Activated naive CD8-positive, alpha-beta T cell treated with anti-CD3 and anti-CD28 coated beads, Interleukin-2, amount 10 ng/mL, durations not matched to agents 7 days and 5 days (primary cell): ENCODE measurements at regions not wholly inside any gene's neighbourhood (a gene's known extent, or its start where the extent isn't known, plus 50 kb on each side); places are given as distances from the start of the nearest gene placed in this dataset.

Experiments
- ATAC-seq: fragments of 150-1000 bp; cut with Tn5 transposase; one replicate; pipeline ENCODE4 v1.10.0; 2021; ENCODE audit warnings: low read depth, moderate library complexity
- POLR2A ChIA-PET: fragments of 350-600 bp; sonication (Branson Sonifier 250); formaldehyde crosslinking; loops from one replicate; lab custom pipeline; 2021; ENCODE audit warnings: antibody characterized with exemption; lab: Charles Lee
- DNase-seq: peaks from one replicate; pipeline ENCODE4 v3.0.0; 2021
- H3K27ac Mint-ChIP-seq: one replicate; pipeline ENCODE4 v1.8.0; 2022; ENCODE audit warnings: mild to moderate bottlenecking, mixed read lengths
- H3K27me3 Mint-ChIP-seq: one replicate; pipeline ENCODE4 v1.8.0; 2022; ENCODE audit warnings: mild to moderate bottlenecking, moderate library complexity, mixed read lengths
- H3K36me3 Mint-ChIP-seq: one replicate; pipeline ENCODE4 v1.8.0; 2021; ENCODE audit warnings: mild to moderate bottlenecking, mixed read lengths
- H3K4me1 Mint-ChIP-seq: one replicate; pipeline ENCODE4 v1.8.0; 2021; ENCODE audit warnings: mixed read lengths
- H3K4me3 Mint-ChIP-seq: one replicate; pipeline ENCODE4 v1.8.0; 2022; ENCODE audit warnings: mild to moderate bottlenecking, moderate library complexity, mixed read lengths
- H3K9me3 Mint-ChIP-seq: one replicate; pipeline ENCODE4 v1.8.0; 2021; ENCODE audit warnings: mixed read lengths

GRCh38 chr7:34322841-34323240 is 335.2 kb upstream of the NPSR1 start:
- no peak for DNase-seq
- no peak for ATAC-seq
- POLR2A ChIA-PET: no interaction called here
- Mint-ChIP-seq H3K27me3 (peaks cover 2% of the 10 kb centered on the region), H3K4me3 (no peak overlapping the region), H3K4me1 (no peaks in the 10 kb centered on the region), H3K9me3 (no peaks in the 10 kb centered on the region), H3K36me3 (no peaks in the 10 kb centered on the region), H3K27ac (no peak overlapping the region)

GRCh38 chr7:34327681-34328080 is 330.3 kb upstream of the NPSR1 start:
- ATAC-seq (no peak), DNase-seq (no peak)
- Mint-ChIP-seq H3K36me3 (no peaks in the 10 kb centered on the region), H3K9me3 (no peaks in the 10 kb centered on the region), H3K27ac (no peak overlapping the region), H3K27me3 (no peaks in the 10 kb centered on the region), H3K4me3 (no peak overlapping the region), H3K4me1 (no peaks in the 10 kb centered on the region)
- POLR2A ChIA-PET: no interaction called here

- ATAC-seq: no peak
- H3K36me3 Mint-ChIP-seq: no peaks in the 10 kb centered on the region
- H3K4me1 Mint-ChIP-seq: no peaks in the 10 kb centered on the region
These were observed 327.7 kb upstream of the NPSR1 start for GRCh38 chr7:34330308-34330707.

GRCh38 chr7:34331102-34331501 is 326.9 kb upstream of the NPSR1 start:
- Mint-ChIP-seq H3K27me3 (no peaks in the 10 kb centered on the region), H3K9me3 (no peaks in the 10 kb centered on the region), H3K36me3 (no peaks in the 10 kb centered on the region), H3K4me3 (no peak overlapping the region), H3K4me1 (no peaks in the 10 kb centered on the region), H3K27ac (no peak overlapping the region)
- POLR2A ChIA-PET: no interaction called here
- DNase-seq: no peak
- ATAC-seq: no peak

More at GRCh38 chr7:34330308-34330707, 327.7 kb upstream of the NPSR1 start:
- H3K27me3 Mint-ChIP-seq: no peaks in the 10 kb centered on the region
- no peak overlapping the region for H3K4me3 Mint-ChIP-seq
- POLR2A ChIA-PET: no interaction called here
- no peak overlapping the region for H3K27ac Mint-ChIP-seq
- H3K9me3 Mint-ChIP-seq: no peaks in the 10 kb centered on the region
- DNase-seq: no peak

- no peak for DNase-seq
- Mint-ChIP-seq H3K36me3 (no peaks in the 10 kb centered on the region), H3K4me1 (no peaks in the 10 kb centered on the region), H3K9me3 (peaks cover under 1% of the 10 kb centered on the region), H3K27ac (no peak overlapping the region), H3K27me3 (no peaks in the 10 kb centered on the region), H3K4me3 (no peak overlapping the region)
- no peak for ATAC-seq
- POLR2A ChIA-PET: no interaction called here
These were observed 326.0 kb upstream of the NPSR1 start for GRCh38 chr7:34332006-34332405.

- DNase-seq (no peak), ATAC-seq (no peak)
- peaks cover 6% of the 10 kb centered on the region for H3K9me3 Mint-ChIP-seq
- no peaks in the 10 kb centered on the region for H3K36me3 Mint-ChIP-seq
- H3K27ac Mint-ChIP-seq: no peak overlapping the region
- no peaks in the 10 kb centered on the region for H3K27me3 Mint-ChIP-seq
- no peaks in the 10 kb centered on the region for H3K4me1 Mint-ChIP-seq
- POLR2A ChIA-PET: no interaction called here
- no peak overlapping the region for H3K4me3 Mint-ChIP-seq
These were observed 324.8 kb upstream of the NPSR1 start for GRCh38 chr7:34333184-34333583.

- H3K27me3 Mint-ChIP-seq: no peaks in the 10 kb centered on the region
- peaks cover 6% of the 10 kb centered on the region for H3K9me3 Mint-ChIP-seq
- H3K4me3 Mint-ChIP-seq: no peak overlapping the region
- ATAC-seq: no peak
- POLR2A ChIA-PET: no interaction called here
- H3K4me1 Mint-ChIP-seq: no peaks in the 10 kb centered on the region
- H3K27ac Mint-ChIP-seq: no peak overlapping the region
- DNase-seq: no peak
- no peaks in the 10 kb centered on the region for H3K36me3 Mint-ChIP-seq
These were observed 324.1 kb upstream of the NPSR1 start for GRCh38 chr7:34333925-34334324.

- no peaks in the 10 kb centered on the region for H3K4me1 Mint-ChIP-seq
- H3K9me3 Mint-ChIP-seq: peaks cover 6% of the 10 kb centered on the region
- H3K36me3 Mint-ChIP-seq: no peaks in the 10 kb centered on the region
- POLR2A ChIA-PET: no interaction called here
- DNase-seq (no peak), ATAC-seq (no peak)
- no peak overlapping the region for H3K4me3 Mint-ChIP-seq
- no peaks in the 10 kb centered on the region for H3K27me3 Mint-ChIP-seq
- no peak overlapping the region for H3K27ac Mint-ChIP-seq
These were observed 320.9 kb upstream of the NPSR1 start for GRCh38 chr7:34337163-34337562.

- POLR2A ChIA-PET: no interaction called here
- no peaks in the 10 kb centered on the region for H3K27me3 Mint-ChIP-seq
- no peak overlapping the region for H3K4me3 Mint-ChIP-seq
- no peak overlapping the region for H3K27ac Mint-ChIP-seq
- H3K4me1 Mint-ChIP-seq: no peaks in the 10 kb centered on the region
- H3K36me3 Mint-ChIP-seq: no peaks in the 10 kb centered on the region
- peaks cover 6% of the 10 kb centered on the region for H3K9me3 Mint-ChIP-seq
- DNase-seq (no peak), ATAC-seq (no peak)
These were observed 319.0 kb upstream of the NPSR1 start for GRCh38 chr7:34338961-34339526.

GRCh38 chr7:34341326-34341725 is 316.7 kb upstream of the NPSR1 start:
- Mint-ChIP-seq H3K4me3 (no peak overlapping the region), H3K36me3 (no peaks in the 10 kb centered on the region), H3K9me3 (peaks cover 6% of the 10 kb centered on the region), H3K27ac (no peak overlapping the region), H3K27me3 (no peaks in the 10 kb centered on the region), H3K4me1 (no peaks in the 10 kb centered on the region)
- POLR2A ChIA-PET: no interaction called here
- DNase-seq (no peak), ATAC-seq (no peak)

GRCh38 chr7:34342387-34342786 is 315.6 kb upstream of the NPSR1 start:
- Mint-ChIP-seq H3K27me3 (no peaks in the 10 kb centered on the region), H3K4me1 (no peaks in the 10 kb centered on the region), H3K9me3 (peaks cover 2% of the 10 kb centered on the region), H3K36me3 (no peaks in the 10 kb centered on the region), H3K4me3 (no peak overlapping the region), H3K27ac (no peak overlapping the region)
- ATAC-seq: no peak
- DNase-seq: no peak
- POLR2A ChIA-PET: no interaction called here

- H3K36me3 Mint-ChIP-seq: no peaks in the 10 kb centered on the region
- no peaks in the 10 kb centered on the region for H3K4me1 Mint-ChIP-seq
- DNase-seq: no peak
- H3K27me3 Mint-ChIP-seq: no peaks in the 10 kb centered on the region
- no peak overlapping the region for H3K4me3 Mint-ChIP-seq
- no peak for ATAC-seq
- POLR2A ChIA-PET: no interaction called here
- no peaks in the 10 kb centered on the region for H3K9me3 Mint-ChIP-seq
- no peak overlapping the region for H3K27ac Mint-ChIP-seq
These were observed 314.4 kb upstream of the NPSR1 start for GRCh38 chr7:34343667-34344066.

GRCh38 chr7:34354011-34354410 is 304.0 kb upstream of the NPSR1 start:
- Mint-ChIP-seq H3K27me3 (no peaks in the 10 kb centered on the region), H3K27ac (no peak overlapping the region), H3K36me3 (no peaks in the 10 kb centered on the region), H3K9me3 (no peaks in the 10 kb centered on the region), H3K4me1 (no peaks in the 10 kb centered on the region), H3K4me3 (no peak overlapping the region)
- no peak for ATAC-seq
- POLR2A ChIA-PET: no interaction called here
- no peak for DNase-seq

- POLR2A ChIA-PET: no interaction called here
- H3K27me3 Mint-ChIP-seq: no peaks in the 10 kb centered on the region
- no peaks in the 10 kb centered on the region for H3K36me3 Mint-ChIP-seq
- no peak for DNase-seq
- ATAC-seq: no peak
- H3K4me1 Mint-ChIP-seq: no peaks in the 10 kb centered on the region
- no peak overlapping the region for H3K4me3 Mint-ChIP-seq
- no peaks in the 10 kb centered on the region for H3K9me3 Mint-ChIP-seq
- no peak overlapping the region for H3K27ac Mint-ChIP-seq
These were observed 303.1 kb upstream of the NPSR1 start for GRCh38 chr7:34354899-34355298.

- Mint-ChIP-seq H3K27me3 (no peaks in the 10 kb centered on the region), H3K4me1 (no peaks in the 10 kb centered on the region), H3K36me3 (no peaks in the 10 kb centered on the region), H3K9me3 (no peaks in the 10 kb centered on the region), H3K27ac (no peak overlapping the region), H3K4me3 (no peak overlapping the region)
- ATAC-seq: no peak
- DNase-seq: no peak
- POLR2A ChIA-PET: no interaction called here
These were observed 300.9 kb upstream of the NPSR1 start for GRCh38 chr7:34357068-34357467.
